ENCODE measurements at regions not wholly inside any gene's neighbourhood (a gene's known extent, or its start where the extent isn't known, plus 50 kb on each side); places are given as distances from the start of the nearest gene placed in this dataset.

GRCh38 chr17:64771980-64772844, 110.1 kb upstream of the SMURF2 start:
- peaks cover 19% of the 10 kb centered on the region for H3K4me1 ChIP-seq (ENCODE audit: control insufficient read depth, insufficient read depth, low read depth, low read length)
- no peaks in the 10 kb centered on the region for H3K27me3 ChIP-seq (ENCODE audit: control insufficient read depth in 1 of 2, insufficient read depth in 1 of 2, low read length in 2 of 2)
- H3K18ac ChIP-seq (ENCODE audit: low read depth in 1 of 2, low read length in 2 of 2) = no peak overlapping the region
- H4K91ac ChIP-seq (ENCODE audit: low read length) = no peak overlapping the region
- WGBS = 83% methylated on average over 3 of the region's 5 CpGs
- no peaks in the 10 kb centered on the region for H3K9me3 ChIP-seq (ENCODE audit: control insufficient read depth, low read length)
- H3K14ac ChIP-seq (ENCODE audit: low read length in 2 of 2) = no peak overlapping the region
- H2BK120ac ChIP-seq (ENCODE audit: low read depth, low read length) = no peak overlapping the region
- H3K4me3 ChIP-seq (ENCODE audit: insufficient read depth in 1 of 2, low read depth in 1 of 2, low read length in 2 of 2) = no peak overlapping the region
- H3K9ac ChIP-seq (ENCODE audit: low read length) = no peak overlapping the region
- H4K8ac ChIP-seq (ENCODE audit: low read length) = no peak overlapping the region
- H3K4ac ChIP-seq (ENCODE audit: low read depth in 1 of 2, low read length in 2 of 2) = no peak overlapping the region
- no peak overlapping the region for H2BK12ac ChIP-seq (ENCODE audit: low read length in 2 of 2)
- peaks cover 11% of the 10 kb centered on the region for H3K79me1 ChIP-seq (replicated peaks; ENCODE audit: low read length, poor library complexity, severe bottlenecking)
- no peak overlapping the region for H3K4me2 ChIP-seq (ENCODE audit: low read length, poor library complexity, severe bottlenecking)
- peaks cover 0 to 46% of the 10 kb centered on the region in 2 experiments for H3K36me3 ChIP-seq (ENCODE audit: control insufficient read depth in 1 of 2, insufficient read depth in 2 of 2, low read depth in 1 of 2, low read length in 2 of 2)
- H2AK5ac ChIP-seq (ENCODE audit: low read length, severe bottlenecking) = no peak overlapping the region
- H2BK15ac ChIP-seq (ENCODE audit: low read depth, poor library complexity, severe bottlenecking) = peak overlapping the region; percentile 49
- H3K27ac ChIP-seq (ENCODE audit: low read length, poor library complexity, severe bottlenecking) = no peak overlapping the region
- H3K23ac ChIP-seq (ENCODE audit: low read length in 2 of 2) = no peak overlapping the region
- no peak overlapping the region for H2AFZ ChIP-seq (ENCODE audit: low read depth, low read length)
- no peak overlapping the region for H2BK5ac ChIP-seq (ENCODE audit: low read depth, low read length, poor library complexity, severe bottlenecking)
- no peak for DNase-seq

- H4K8ac ChIP-seq (ENCODE audit: low read length) = no peak overlapping the region
- H2BK120ac ChIP-seq (ENCODE audit: low read depth, low read length) = no peak overlapping the region
- H3K14ac ChIP-seq (ENCODE audit: low read length in 2 of 2) = no peak overlapping the region
- H2AK5ac ChIP-seq (ENCODE audit: low read length, severe bottlenecking) = no peak overlapping the region
- H2BK5ac ChIP-seq (ENCODE audit: low read depth, low read length, poor library complexity, severe bottlenecking) = no peak overlapping the region
- DNase-seq = no peak
- peaks cover 13% of the 10 kb centered on the region for H3K4me1 ChIP-seq (ENCODE audit: control insufficient read depth, insufficient read depth, low read depth, low read length)
- H3K9ac ChIP-seq (ENCODE audit: low read length) = no peak overlapping the region
- no peaks in the 10 kb centered on the region for H3K9me3 ChIP-seq (ENCODE audit: control insufficient read depth, low read length)
- H3K4me2 ChIP-seq (ENCODE audit: low read length, poor library complexity, severe bottlenecking) = no peak overlapping the region
- no peak overlapping the region for H3K4me3 ChIP-seq (ENCODE audit: insufficient read depth in 1 of 2, low read depth in 1 of 2, low read length in 2 of 2)
- H2AFZ ChIP-seq (ENCODE audit: low read depth, low read length) = no peak overlapping the region
- peaks cover 11% of the 10 kb centered on the region for H3K79me1 ChIP-seq (replicated peaks; ENCODE audit: low read length, poor library complexity, severe bottlenecking)
- no peak overlapping the region for H2BK15ac ChIP-seq (ENCODE audit: low read depth, poor library complexity, severe bottlenecking)
- H3K27me3 ChIP-seq (ENCODE audit: control insufficient read depth in 1 of 2, insufficient read depth in 1 of 2, low read length in 2 of 2) = no peaks in the 10 kb centered on the region
- H3K23ac ChIP-seq (ENCODE audit: low read length in 2 of 2) = no peak overlapping the region
- H3K18ac ChIP-seq (ENCODE audit: low read depth in 1 of 2, low read length in 2 of 2) = no peak overlapping the region
- peaks cover 0 to 54% of the 10 kb centered on the region in 2 experiments for H3K36me3 ChIP-seq (ENCODE audit: control insufficient read depth in 1 of 2, insufficient read depth in 2 of 2, low read depth in 1 of 2, low read length in 2 of 2)
- no peak overlapping the region for H4K91ac ChIP-seq (ENCODE audit: low read length)
- no peak overlapping the region for H2BK12ac ChIP-seq (ENCODE audit: low read length in 2 of 2)
- H3K27ac ChIP-seq (ENCODE audit: low read length, poor library complexity, severe bottlenecking) = no peak overlapping the region
- WGBS = 94% methylated on average over 7 of the region's 7 CpGs
- no peak overlapping the region for H3K4ac ChIP-seq (ENCODE audit: low read depth in 1 of 2, low read length in 2 of 2)
Observed at GRCh38 chr17:64769712-64770111, 107.6 kb upstream of the SMURF2 start.

- Histone ChIP-seq H3K79me1 (replicated peaks; ENCODE audit: low read length, poor library complexity, severe bottlenecking) (peaks cover 8% of the 10 kb centered on the region), H3K27ac (ENCODE audit: low read length, poor library complexity, severe bottlenecking) (no peak overlapping the region), H3K27me3 (ENCODE audit: control insufficient read depth in 1 of 2, insufficient read depth in 1 of 2, low read length in 2 of 2) (no peaks in the 10 kb centered on the region), H2BK5ac (ENCODE audit: low read depth, low read length, poor library complexity, severe bottlenecking) (no peak overlapping the region), H3K4me2 (ENCODE audit: low read length, poor library complexity, severe bottlenecking) (no peak overlapping the region), H2AFZ (ENCODE audit: low read depth, low read length) (no peak overlapping the region), H3K4me3 (ENCODE audit: insufficient read depth in 1 of 2, low read depth in 1 of 2, low read length in 2 of 2) (no peak overlapping the region), H3K23ac (ENCODE audit: low read length in 2 of 2) (no peak overlapping the region), H3K36me3 (ENCODE audit: control insufficient read depth in 1 of 2, insufficient read depth in 2 of 2, low read depth in 1 of 2, low read length in 2 of 2) (peaks cover 0 to 72% of the 10 kb centered on the region in 2 experiments), H3K4ac (ENCODE audit: low read depth in 1 of 2, low read length in 2 of 2) (no peak overlapping the region), H3K14ac (ENCODE audit: low read length in 2 of 2) (no peak overlapping the region), H3K9me3 (ENCODE audit: control insufficient read depth, low read length) (no peaks in the 10 kb centered on the region), H2BK120ac (ENCODE audit: low read depth, low read length) (no peak overlapping the region), H4K91ac (ENCODE audit: low read length) (no peak overlapping the region), H3K9ac (ENCODE audit: low read length) (no peak overlapping the region), H3K4me1 (ENCODE audit: control insufficient read depth, insufficient read depth, low read depth, low read length) (no peaks in the 10 kb centered on the region), H3K18ac (ENCODE audit: low read depth in 1 of 2, low read length in 2 of 2) (no peak overlapping the region), H4K8ac (ENCODE audit: low read length) (peak overlapping the region; percentile 24), H2AK5ac (ENCODE audit: low read length, severe bottlenecking) (no peak overlapping the region), H2BK12ac (ENCODE audit: low read length in 2 of 2) (no peak overlapping the region), H2BK15ac (ENCODE audit: low read depth, poor library complexity, severe bottlenecking) (peak overlapping the region; percentile 7)
- WGBS = 90% methylated on average over 11 of the region's 11 CpGs
- no peak for DNase-seq
Observed at GRCh38 chr17:64767269-64767997, 105.3 kb upstream of the SMURF2 start.

- H3K79me1 ChIP-seq (replicated peaks; ENCODE audit: low read length, poor library complexity, severe bottlenecking) = peaks cover 6% of the 10 kb centered on the region
- no peak overlapping the region for H3K14ac ChIP-seq (ENCODE audit: low read length in 2 of 2)
- H4K91ac ChIP-seq (ENCODE audit: low read length) = no peak overlapping the region
- no peak overlapping the region for H2BK5ac ChIP-seq (ENCODE audit: low read depth, low read length, poor library complexity, severe bottlenecking)
- no peak overlapping the region for H2AK5ac ChIP-seq (ENCODE audit: low read length, severe bottlenecking)
- no peak overlapping the region for H3K4ac ChIP-seq (ENCODE audit: low read depth in 1 of 2, low read length in 2 of 2)
- peaks cover 4 to 78% of the 10 kb centered on the region in 2 experiments for H3K36me3 ChIP-seq (ENCODE audit: control insufficient read depth in 1 of 2, insufficient read depth in 2 of 2, low read depth in 1 of 2, low read length in 2 of 2)
- H3K18ac ChIP-seq (ENCODE audit: low read depth in 1 of 2, low read length in 2 of 2) = no peak overlapping the region
- no peak overlapping the region for H3K4me2 ChIP-seq (ENCODE audit: low read length, poor library complexity, severe bottlenecking)
- no peaks in the 10 kb centered on the region for H3K27me3 ChIP-seq (ENCODE audit: control insufficient read depth in 1 of 2, insufficient read depth in 1 of 2, low read length in 2 of 2)
- no peak overlapping the region for H3K4me3 ChIP-seq (ENCODE audit: insufficient read depth in 1 of 2, low read depth in 1 of 2, low read length in 2 of 2)
- no peak overlapping the region for H2BK12ac ChIP-seq (ENCODE audit: low read length in 2 of 2)
- H3K23ac ChIP-seq (ENCODE audit: low read length in 2 of 2) = no peak overlapping the region
- H2BK15ac ChIP-seq (ENCODE audit: low read depth, poor library complexity, severe bottlenecking) = no peak overlapping the region
- WGBS = 87% methylated on average over 7 of the region's 7 CpGs
- H4K8ac ChIP-seq (ENCODE audit: low read length) = no peak overlapping the region
- no peaks in the 10 kb centered on the region for H3K4me1 ChIP-seq (ENCODE audit: control insufficient read depth, insufficient read depth, low read depth, low read length)
- no peak overlapping the region for H3K27ac ChIP-seq (ENCODE audit: low read length, poor library complexity, severe bottlenecking)
- H2BK120ac ChIP-seq (ENCODE audit: low read depth, low read length) = no peak overlapping the region
- no peak overlapping the region for H2AFZ ChIP-seq (ENCODE audit: low read depth, low read length)
- H3K9ac ChIP-seq (ENCODE audit: low read length) = no peak overlapping the region
- no peak for DNase-seq
- no peaks in the 10 kb centered on the region for H3K9me3 ChIP-seq (ENCODE audit: control insufficient read depth, low read length)
Observed at GRCh38 chr17:64765191-64765889, 103.2 kb upstream of the SMURF2 start.
